NT2/D1 (cell line): ENCODE measurements at regions not wholly inside any gene's neighbourhood (a gene's known extent, or its start where the extent isn't known, plus 50 kb on each side); places are given as distances from the start of the nearest gene placed in this dataset.
A peak's percentile ranks its signal among the peaks of the same experiment; 100 is the strongest.
"Not testable (repeated sequence)": the region's sequence is repeated elsewhere in the genome, so short reads cannot be mapped to it uniquely, and the experiment has no call there.

Source experiments
- DNase-seq: peaks from one replicate; pipeline ENCODE4 v3.0.0-alpha.2; 2011; ENCODE audit warnings: low read depth, low spot score
- H3K27me3 ChIP-seq: 2 replicates; pipeline ENCODE4 v1.6.0; 2011; ENCODE audit warnings: mild to moderate bottlenecking; ENCODE audit not compliant: insufficient read length, insufficient read depth
- H3K36me3 ChIP-seq: 2 replicates; pipeline ENCODE4 v1.6.1; 2011; ENCODE audit warnings: mild to moderate bottlenecking, low read length, mixed read lengths; ENCODE audit not compliant: insufficient read depth, insufficient read length
- H3K4me1 ChIP-seq: 2 replicates; pipeline ENCODE4 v1.5.1; 2011; ENCODE audit not compliant: insufficient read depth, insufficient read length
- H3K4me3 ChIP-seq: 2 replicates; pipeline ENCODE4 v1.5.1; 2011; ENCODE audit warnings: low read depth; ENCODE audit not compliant: insufficient read length
- H3K9ac ChIP-seq: 2 replicates; pipeline ENCODE4 v1.6.0; 2011; ENCODE audit warnings: low read depth; ENCODE audit not compliant: insufficient read length
- H3K9me3 ChIP-seq: 2 replicates; pipeline ENCODE4 v1.5.1; 2011; ENCODE audit warnings: mild to moderate bottlenecking, low read length; ENCODE audit not compliant: insufficient read depth
- SUZ12 ChIP-seq: IDR thresholded peaks from 2 replicates; pipeline ENCODE4 v1.6.1; 2011; ENCODE audit not compliant: insufficient read length, insufficient read depth; ENCODE audit errors: extremely low read depth
- YY1 ChIP-seq: IDR thresholded peaks from 2 replicates; pipeline ENCODE4 v1.6.1; 2011; ENCODE audit not compliant: insufficient read length, insufficient read depth
- ZNF274 ChIP-seq: IDR thresholded peaks from 2 replicates; pipeline ENCODE4 v1.6.1; 2011; ENCODE audit warnings: mild to moderate bottlenecking, low read depth, low read length

GRCh38 chr2:44051593-44052347 is 56.0 kb upstream of the LRPPRC start:
- peak; percentile 25 for DNase-seq
- Histone ChIP-seq H3K9ac (no peak overlapping the region), H3K4me1 (no peaks in the 10 kb centered on the region), H3K9me3 (no peaks in the 10 kb centered on the region), H3K4me3 (no peak overlapping the region), H3K27me3 (no peaks in the 10 kb centered on the region), H3K36me3 (no peaks in the 10 kb centered on the region)
- TF ChIP-seq YY1 (no peak), SUZ12 (no peak), ZNF274 (no peak)

- Histone ChIP-seq H3K9me3 (no peaks in the 10 kb centered on the region), H3K9ac (no peak overlapping the region), H3K4me1 (no peaks in the 10 kb centered on the region), H3K36me3 (no peaks in the 10 kb centered on the region), H3K27me3 (no peaks in the 10 kb centered on the region), H3K4me3 (no peak overlapping the region)
- TF ChIP-seq SUZ12 (no peak), ZNF274 (no peak), YY1 (no peak)
- DNase-seq, result no peak
Measured at GRCh38 chr2:44052584-44052983, 56.8 kb upstream of the LRPPRC start.

DNA sequence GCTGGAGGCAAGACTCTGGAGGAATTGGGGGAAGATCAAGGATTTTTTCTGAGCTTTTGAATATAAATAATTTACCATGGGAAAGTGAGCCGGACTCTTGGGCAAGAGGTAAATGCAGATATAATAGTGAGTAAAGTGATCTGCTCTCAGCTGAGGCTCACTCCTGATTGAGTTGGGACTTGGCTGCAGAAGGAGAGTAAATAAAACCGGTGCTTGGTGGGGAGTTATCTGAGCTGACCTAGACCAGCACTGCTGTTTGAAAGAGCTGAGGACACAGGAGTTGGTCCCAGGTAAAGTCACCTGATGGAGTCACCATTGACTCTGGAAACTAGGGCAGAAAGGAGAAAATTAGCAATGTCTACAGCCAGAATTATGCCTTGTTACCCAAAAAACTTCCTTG is 57.3 kb upstream of the LRPPRC start:
- Histone ChIP-seq H3K27me3 (no peaks in the 10 kb centered on the region), H3K9me3 (no peaks in the 10 kb centered on the region), H3K4me3 (no peak overlapping the region), H3K9ac (no peak overlapping the region), H3K4me1 (no peaks in the 10 kb centered on the region), H3K36me3 (no peaks in the 10 kb centered on the region)
- TF ChIP-seq ZNF274 (no peak), YY1 (no peak), SUZ12 (no peak)
- DNase-seq, result no peak

- H3K27me3 ChIP-seq, result no peaks in the 10 kb centered on the region
- no peak overlapping the region for H3K9ac ChIP-seq
- DNase-seq, result no peak
- H3K9me3 ChIP-seq, result peaks cover 2% of the 10 kb centered on the region; the same call in 1 of the 2 replicates
- no peak for TF ChIP-seq YY1
- TF ChIP-seq ZNF274, result no peak
- no peak for TF ChIP-seq SUZ12
- no peaks in the 10 kb centered on the region for H3K36me3 ChIP-seq
- no peak overlapping the region for H3K4me3 ChIP-seq
- H3K4me1 ChIP-seq, result no peaks in the 10 kb centered on the region
Measured at GRCh38 chr2:44053456-44053855, 57.7 kb upstream of the LRPPRC start.

- H3K27me3 ChIP-seq, result no peaks in the 10 kb centered on the region
- DNase-seq, result no peak
- peaks cover 11% of the 10 kb centered on the region; the same call in 1 of the 2 replicates for H3K9me3 ChIP-seq
- H3K4me3 ChIP-seq, result no peak overlapping the region
- H3K9ac ChIP-seq, result no peak overlapping the region
- TF ChIP-seq YY1 (no peak), SUZ12 (no peak), ZNF274 (no peak)
- no peaks in the 10 kb centered on the region for H3K4me1 ChIP-seq
- H3K36me3 ChIP-seq, result no peaks in the 10 kb centered on the region
Measured at GRCh38 chr2:44055229-44055628, 59.4 kb upstream of the LRPPRC start.

DNA sequence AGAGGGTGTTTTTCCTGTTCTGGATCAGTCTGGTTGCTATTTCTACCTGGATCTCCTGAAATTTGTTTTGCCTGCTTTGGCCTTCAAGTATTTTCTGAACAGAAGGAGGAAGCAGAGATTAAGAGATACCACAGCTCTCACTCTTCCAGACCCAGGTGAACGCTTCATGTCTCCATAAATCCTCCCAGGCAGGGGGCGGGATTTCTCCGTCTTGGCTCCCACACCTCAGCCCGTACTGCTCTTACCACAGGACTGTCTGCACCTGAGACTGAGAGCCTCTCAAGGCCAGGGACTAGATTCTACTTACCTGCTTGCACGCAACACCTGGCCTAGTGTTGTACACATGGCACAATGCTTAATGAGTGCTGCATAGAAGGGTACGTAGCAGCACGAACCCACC is 59.9 kb upstream of the LRPPRC start:
- H3K9me3 ChIP-seq, result peaks cover 15% of the 10 kb centered on the region; the same call in 1 of the 2 replicates

GRCh38 chr2:44056947-44057346 is 61.2 kb upstream of the LRPPRC start:
- no peak for DNase-seq
- Histone ChIP-seq H3K4me1 (no peaks in the 10 kb centered on the region), H3K36me3 (no peaks in the 10 kb centered on the region), H3K9me3 (peaks cover 27% of the 10 kb centered on the region; the same call in 1 of the 2 replicates), H3K27me3 (no peaks in the 10 kb centered on the region), H3K4me3 (no peak overlapping the region), H3K9ac (no peak overlapping the region)
- no peak for TF ChIP-seq ZNF274
- no peak for TF ChIP-seq SUZ12
- TF ChIP-seq YY1, result no peak

More for the DNA sequence above, 59.9 kb upstream of the LRPPRC start:
- H3K4me3 ChIP-seq, result no peak overlapping the region
- no peaks in the 10 kb centered on the region for H3K36me3 ChIP-seq
- DNase-seq, result no peak
- H3K4me1 ChIP-seq, result no peaks in the 10 kb centered on the region
- H3K9ac ChIP-seq, result no peak overlapping the region
- TF ChIP-seq YY1 (no peak), SUZ12 (no peak), ZNF274 (no peak)
- no peaks in the 10 kb centered on the region for H3K27me3 ChIP-seq

GRCh38 chr2:44060286-44060685 is 64.5 kb upstream of the LRPPRC start:
- H3K27me3 ChIP-seq, H3K9ac ChIP-seq, H3K36me3 ChIP-seq, H3K4me1 ChIP-seq, H3K4me3 ChIP-seq: not testable (repeated sequence)
- DNase-seq, result peak; percentile 20
- peaks cover 41% of the 10 kb centered on the region; the same call in 1 of the 2 replicates for H3K9me3 ChIP-seq
